ENCODE measurements at regions not wholly inside any gene's neighbourhood (a gene's known extent, or its start where the extent isn't known, plus 50 kb on each side); places are given as distances from the start of the nearest gene placed in this dataset.

DNA sequence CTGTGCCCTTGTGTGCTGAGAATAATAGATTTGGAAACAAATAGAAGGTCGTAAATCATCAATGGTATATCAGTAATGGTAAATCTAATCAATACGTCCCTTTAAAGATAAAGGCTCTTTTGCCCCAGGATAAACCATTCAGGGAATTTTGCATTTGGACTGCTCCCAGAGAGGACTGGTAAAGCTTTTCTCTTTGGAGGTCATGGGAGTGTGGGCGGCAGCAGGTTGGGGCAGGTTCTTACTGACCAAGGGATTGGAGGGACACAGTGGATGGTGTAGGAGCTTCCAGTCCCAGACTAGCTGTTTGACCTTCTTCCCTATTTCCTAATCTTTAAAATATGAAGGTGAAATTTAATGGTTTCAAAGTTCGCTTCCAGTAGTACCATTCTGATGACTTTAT is 87.8 kb upstream of the NTF3 start:
- no peaks in the 10 kb centered on the region for H3K9me3 ChIP-seq (ENCODE audit: control insufficient read depth, insufficient read depth, low read depth, low read length)
- no peaks in the 10 kb centered on the region for H3K36me3 ChIP-seq (ENCODE audit: control insufficient read depth in 2 of 2, insufficient read depth in 1 of 2, low read length in 2 of 2)
- no peak overlapping the region for H3K27ac ChIP-seq (ENCODE audit: extremely low read depth, low read depth, low read length)
- ChIA-PET POLR2A (no interaction called here), CTCF (no interaction called here)
- no peak for TF ChIP-seq ZNF266 (tag by site-specific recombination; IDR thresholded peaks at IDR 0.05; ENCODE audit: low read depth)
- TF ChIP-seq WT1 (tag by site-specific recombination; IDR thresholded peaks at IDR 0.05) = no peak
- no peak for TF ChIP-seq ZNF24 (tag by site-specific recombination; IDR thresholded peaks at IDR 0.05)
- TF ChIP-seq, protein P1, sequence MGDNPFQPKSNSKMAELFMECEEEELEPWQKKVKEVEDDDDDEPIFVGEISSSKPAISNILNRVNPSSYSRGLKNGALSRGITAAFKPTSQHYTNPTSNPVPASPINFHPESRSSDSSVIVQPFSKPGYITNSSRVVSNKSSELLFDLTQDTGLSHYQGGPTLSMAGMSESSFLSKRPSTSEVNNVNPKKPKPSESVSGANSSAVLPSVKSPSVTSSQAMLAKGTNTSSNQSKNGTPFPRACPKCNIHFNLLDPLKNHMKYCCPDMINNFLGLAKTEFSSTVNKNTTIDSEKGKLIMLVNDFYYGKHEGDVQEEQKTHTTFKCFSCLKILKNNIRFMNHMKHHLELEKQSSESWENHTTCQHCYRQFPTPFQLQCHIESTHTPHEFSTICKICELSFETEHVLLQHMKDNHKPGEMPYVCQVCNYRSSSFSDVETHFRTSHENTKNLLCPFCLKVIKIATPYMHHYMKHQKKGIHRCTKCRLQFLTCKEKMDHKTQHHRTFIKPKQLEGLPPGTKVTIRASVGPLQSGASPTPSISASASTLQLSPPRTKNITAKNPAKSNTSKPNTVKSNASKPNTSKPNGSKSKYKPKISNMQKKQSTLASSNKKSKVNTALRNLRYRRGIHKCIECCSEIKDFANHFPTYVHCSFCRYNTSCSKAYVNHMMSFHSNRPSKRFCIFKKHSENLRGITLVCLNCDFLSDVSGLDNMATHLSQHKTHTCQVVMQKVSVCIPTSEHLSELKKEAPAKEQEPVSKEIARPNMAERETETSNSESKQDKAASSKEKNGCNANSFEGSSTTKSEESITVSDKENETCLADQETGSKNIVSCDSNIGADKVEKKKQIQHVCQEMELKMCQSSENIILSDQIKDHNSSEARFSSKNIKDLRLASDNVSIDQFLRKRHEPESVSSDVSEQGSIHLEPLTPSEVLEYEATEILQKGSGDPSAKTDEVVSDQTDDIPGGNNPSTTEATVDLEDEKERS (tag by site-specific recombination; IDR thresholded peaks at IDR 0.05) = no peak
- TF ChIP-seq, protein P2, sequence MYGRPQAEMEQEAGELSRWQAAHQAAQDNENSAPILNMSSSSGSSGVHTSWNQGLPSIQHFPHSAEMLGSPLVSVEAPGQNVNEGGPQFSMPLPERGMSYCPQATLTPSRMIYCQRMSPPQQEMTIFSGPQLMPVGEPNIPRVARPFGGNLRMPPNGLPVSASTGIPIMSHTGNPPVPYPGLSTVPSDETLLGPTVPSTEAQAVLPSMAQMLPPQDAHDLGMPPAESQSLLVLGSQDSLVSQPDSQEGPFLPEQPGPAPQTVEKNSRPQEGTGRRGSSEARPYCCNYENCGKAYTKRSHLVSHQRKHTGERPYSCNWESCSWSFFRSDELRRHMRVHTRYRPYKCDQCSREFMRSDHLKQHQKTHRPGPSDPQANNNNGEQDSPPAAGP (tag by site-specific recombination; IDR thresholded peaks at IDR 0.05) = no peak
- TF ChIP-seq ZNF549 (tag by site-specific recombination; IDR thresholded peaks at IDR 0.05) = no peak
- no peak for TF ChIP-seq OVOL3 (tag by site-specific recombination; IDR thresholded peaks at IDR 0.05)
- no peak for TF ChIP-seq KLF10 (tag by site-specific recombination; IDR thresholded peaks at IDR 0.05)
- no peak for TF ChIP-seq ZBTB1 (tag by site-specific recombination; IDR thresholded peaks at IDR 0.05)
- TF ChIP-seq ZNF571 (tag by site-specific recombination; IDR thresholded peaks at IDR 0.05) = no peak
- TF ChIP-seq, protein P3, sequence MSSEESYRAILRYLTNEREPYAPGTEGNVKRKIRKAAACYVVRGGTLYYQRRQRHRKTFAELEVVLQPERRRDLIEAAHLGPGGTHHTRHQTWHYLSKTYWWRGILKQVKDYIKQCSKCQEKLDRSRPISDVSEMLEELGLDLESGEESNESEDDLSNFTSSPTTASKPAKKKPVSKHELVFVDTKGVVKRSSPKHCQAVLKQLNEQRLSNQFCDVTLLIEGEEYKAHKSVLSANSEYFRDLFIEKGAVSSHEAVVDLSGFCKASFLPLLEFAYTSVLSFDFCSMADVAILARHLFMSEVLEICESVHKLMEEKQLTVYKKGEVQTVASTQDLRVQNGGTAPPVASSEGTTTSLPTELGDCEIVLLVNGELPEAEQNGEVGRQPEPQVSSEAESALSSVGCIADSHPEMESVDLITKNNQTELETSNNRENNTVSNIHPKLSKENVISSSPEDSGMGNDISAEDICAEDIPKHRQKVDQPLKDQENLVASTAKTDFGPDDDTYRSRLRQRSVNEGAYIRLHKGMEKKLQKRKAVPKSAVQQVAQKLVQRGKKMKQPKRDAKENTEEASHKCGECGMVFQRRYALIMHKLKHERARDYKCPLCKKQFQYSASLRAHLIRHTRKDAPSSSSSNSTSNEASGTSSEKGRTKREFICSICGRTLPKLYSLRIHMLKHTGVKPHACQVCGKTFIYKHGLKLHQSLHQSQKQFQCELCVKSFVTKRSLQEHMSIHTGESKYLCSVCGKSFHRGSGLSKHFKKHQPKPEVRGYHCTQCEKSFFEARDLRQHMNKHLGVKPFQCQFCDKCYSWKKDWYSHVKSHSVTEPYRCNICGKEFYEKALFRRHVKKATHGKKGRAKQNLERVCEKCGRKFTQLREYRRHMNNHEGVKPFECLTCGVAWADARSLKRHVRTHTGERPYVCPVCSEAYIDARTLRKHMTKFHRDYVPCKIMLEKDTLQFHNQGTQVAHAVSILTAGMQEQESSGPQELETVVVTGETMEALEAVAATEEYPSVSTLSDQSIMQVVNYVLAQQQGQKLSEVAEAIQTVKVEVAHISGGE (tag by site-specific recombination; conservative IDR thresholded peaks at IDR 0.05; ENCODE audit: low read depth) = no peak
- no peak for TF ChIP-seq ZNF423 (tag by site-specific recombination; IDR thresholded peaks at IDR 0.05)
- TF ChIP-seq, protein P4, sequence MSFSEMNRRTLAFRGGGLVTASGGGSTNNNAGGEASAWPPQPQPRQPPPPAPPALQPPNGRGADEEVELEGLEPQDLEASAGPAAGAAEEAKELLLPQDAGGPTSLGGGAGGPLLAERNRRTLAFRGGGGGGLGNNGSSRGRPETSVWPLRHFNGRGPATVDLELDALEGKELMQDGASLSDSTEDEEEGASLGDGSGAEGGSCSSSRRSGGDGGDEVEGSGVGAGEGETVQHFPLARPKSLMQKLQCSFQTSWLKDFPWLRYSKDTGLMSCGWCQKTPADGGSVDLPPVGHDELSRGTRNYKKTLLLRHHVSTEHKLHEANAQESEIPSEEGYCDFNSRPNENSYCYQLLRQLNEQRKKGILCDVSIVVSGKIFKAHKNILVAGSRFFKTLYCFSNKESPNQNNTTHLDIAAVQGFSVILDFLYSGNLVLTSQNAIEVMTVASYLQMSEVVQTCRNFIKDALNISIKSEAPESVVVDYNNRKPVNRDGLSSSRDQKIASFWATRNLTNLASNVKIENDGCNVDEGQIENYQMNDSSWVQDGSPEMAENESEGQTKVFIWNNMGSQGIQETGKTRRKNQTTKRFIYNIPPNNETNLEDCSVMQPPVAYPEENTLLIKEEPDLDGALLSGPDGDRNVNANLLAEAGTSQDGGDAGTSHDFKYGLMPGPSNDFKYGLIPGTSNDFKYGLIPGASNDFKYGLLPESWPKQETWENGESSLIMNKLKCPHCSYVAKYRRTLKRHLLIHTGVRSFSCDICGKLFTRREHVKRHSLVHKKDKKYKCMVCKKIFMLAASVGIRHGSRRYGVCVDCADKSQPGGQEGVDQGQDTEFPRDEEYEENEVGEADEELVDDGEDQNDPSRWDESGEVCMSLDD (tag by site-specific recombination; IDR thresholded peaks at IDR 0.05) = no peak
- TF ChIP-seq ZNF677 (tag by site-specific recombination; IDR thresholded peaks at IDR 0.05) = no peak
- no peak for TF ChIP-seq ZNF426 (tag by site-specific recombination; IDR thresholded peaks at IDR 0.05)
- TF ChIP-seq HOXC10 (CRISPR knock-in tag; IDR thresholded peaks at IDR 0.05) = no peak
- no peak overlapping the region for H3K4me3 ChIP-seq (ENCODE audit: low read depth, low read length)
- no peaks in the 10 kb centered on the region for H3K4me1 ChIP-seq (ENCODE audit: control insufficient read depth, insufficient read depth, low read length)

- POLR2A ChIA-PET = no interaction called here
- H3K9me3 ChIP-seq (ENCODE audit: control insufficient read depth, insufficient read depth, low read depth, low read length) = no peaks in the 10 kb centered on the region
- no peaks in the 10 kb centered on the region for H3K4me1 ChIP-seq (ENCODE audit: control insufficient read depth, insufficient read depth, low read length)
- CTCF ChIA-PET = no interaction called here
- no peak overlapping the region for H3K27ac ChIP-seq (ENCODE audit: extremely low read depth, low read depth, low read length)
- no peaks in the 10 kb centered on the region for H3K36me3 ChIP-seq (ENCODE audit: control insufficient read depth in 2 of 2, insufficient read depth in 1 of 2, low read length in 2 of 2)
- no peak overlapping the region for H3K4me3 ChIP-seq (ENCODE audit: low read depth, low read length)
- TF ChIP-seq ZBTB48 (tag by site-specific recombination; IDR thresholded peaks at IDR 0.05) (no peak), GFI1B (tag by site-specific recombination; IDR thresholded peaks at IDR 0.05) (no peak), ZBTB49 (tag by site-specific recombination; IDR thresholded peaks at IDR 0.05; ENCODE audit: low read depth) (no peak), ZNF549 (tag by site-specific recombination; IDR thresholded peaks at IDR 0.05) (no peak), ELK4 (IDR thresholded peaks at IDR 0.05; ENCODE audit: borderline replicate concordance, low read depth, low read length) (no peak), ZNF639 (tag by site-specific recombination; IDR thresholded peaks at IDR 0.05) (no peak)
Measured at GRCh38 chr12:5345534-5345933, 86.4 kb upstream of the NTF3 start.
